ENCODE measurements at regions not wholly inside any gene's neighbourhood (a gene's known extent, or its start where the extent isn't known, plus 50 kb on each side); places are given as distances from the start of the nearest gene placed in this dataset.
"Not testable (repeated sequence)": the region's sequence is repeated elsewhere in the genome, so short reads cannot be mapped to it uniquely, and the experiment has no call there.

- no peak for DNase-seq (ENCODE audit: low read depth)
These were observed 95.3 kb upstream of the SNX9 start for GRCh38 chr6:157727629-157728182.

DNA sequence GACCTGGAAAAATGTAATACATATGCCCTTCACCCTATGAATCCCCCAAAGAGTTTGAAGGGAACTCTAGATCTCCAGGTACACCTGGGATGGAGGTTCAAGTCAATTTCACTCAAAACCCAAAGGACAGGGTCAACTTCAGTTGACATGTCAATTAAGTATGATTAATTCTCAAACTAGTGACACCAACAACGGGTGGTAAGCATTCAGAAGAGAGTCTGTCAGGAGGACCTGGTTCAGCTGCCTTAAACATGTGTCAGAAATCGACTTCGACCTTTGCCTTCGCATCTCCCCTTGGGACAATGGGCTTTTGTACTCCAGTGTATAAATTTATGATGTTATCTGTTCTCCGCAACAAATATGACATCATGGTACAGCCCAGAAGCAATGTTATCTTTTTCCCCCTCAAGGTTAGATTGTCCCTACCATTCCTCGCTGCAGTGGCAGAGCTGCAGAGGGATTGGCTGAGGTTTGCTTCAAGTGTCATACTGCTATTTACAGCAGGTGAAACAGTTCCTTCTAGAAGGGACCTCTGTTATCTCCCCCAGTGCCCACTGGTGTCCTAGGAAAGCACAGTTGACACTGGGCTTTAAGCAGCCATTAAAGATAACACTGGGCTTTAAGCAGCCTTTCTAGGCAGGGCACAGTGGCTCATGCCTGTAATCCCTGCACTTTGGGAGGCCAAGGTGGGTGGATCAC, 94.7 kb upstream of the SNX9 start:
- no peak for DNase-seq (ENCODE audit: low read depth)

GRCh38 chr6:157731221-157731620, 91.8 kb upstream of the SNX9 start:
- no peak for DNase-seq (ENCODE audit: low read depth)

DNA sequence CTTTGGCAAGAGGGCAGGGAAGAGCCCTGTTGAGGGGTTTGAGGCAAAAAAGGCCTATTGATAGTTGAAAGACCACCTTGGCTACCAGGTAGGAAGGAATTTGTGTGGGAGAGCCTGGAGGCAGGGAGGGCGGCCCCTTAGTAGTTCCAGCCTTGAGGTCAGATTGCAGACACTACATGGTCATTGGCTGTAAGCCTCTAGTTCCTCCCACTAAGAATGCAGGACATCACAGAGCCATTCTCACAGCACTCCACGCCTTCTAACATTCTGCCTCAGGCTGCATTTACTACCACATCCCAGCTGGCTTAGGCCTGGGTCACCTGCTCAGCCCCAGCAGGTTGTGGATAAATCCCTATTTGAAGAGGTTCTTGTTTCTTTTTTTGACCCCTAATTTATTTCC, 91.0 kb upstream of the SNX9 start:
- no peak for DNase-seq (ENCODE audit: low read depth)

DNA sequence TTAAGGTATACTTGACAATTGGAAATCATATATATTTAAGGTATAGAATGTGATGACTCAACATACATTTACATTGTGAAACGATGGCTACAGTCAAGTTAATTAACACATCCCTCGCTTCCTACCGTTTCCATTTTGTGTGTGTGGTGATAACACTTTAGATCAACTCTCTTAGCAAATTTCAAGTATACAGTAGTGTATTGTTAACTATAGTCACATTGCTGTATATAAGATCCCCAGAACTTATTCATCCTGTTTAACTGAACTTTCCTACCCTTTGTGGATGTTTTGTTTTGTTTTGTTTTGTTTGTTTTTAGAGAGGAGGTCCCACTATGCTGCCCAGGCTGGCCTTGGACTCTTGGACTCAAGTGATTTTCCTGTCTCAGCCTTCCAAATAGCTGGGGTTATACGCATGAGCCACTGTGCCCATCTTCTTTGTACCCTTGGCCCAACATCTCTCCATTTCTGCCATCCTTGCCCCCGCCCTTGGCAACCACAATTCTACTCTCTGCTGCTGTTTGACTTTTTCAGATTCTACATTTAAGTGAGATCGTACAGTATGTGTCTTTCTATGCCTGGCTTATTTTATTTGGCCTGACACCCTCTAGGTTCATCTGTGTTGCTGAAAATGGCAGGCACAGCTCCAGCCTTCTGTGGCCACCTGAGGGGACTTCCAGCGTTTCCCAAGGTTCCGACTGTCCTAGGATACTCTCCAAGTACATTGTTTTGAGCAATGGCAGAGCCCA, 90.5 kb upstream of the SNX9 start:
- no peak for DNase-seq (ENCODE audit: low read depth)

- DNase-seq (ENCODE audit: low read depth): not testable (repeated sequence)
These were observed 86.5 kb upstream of the SNX9 start for GRCh38 chr6:157736555-157736954.

DNA sequence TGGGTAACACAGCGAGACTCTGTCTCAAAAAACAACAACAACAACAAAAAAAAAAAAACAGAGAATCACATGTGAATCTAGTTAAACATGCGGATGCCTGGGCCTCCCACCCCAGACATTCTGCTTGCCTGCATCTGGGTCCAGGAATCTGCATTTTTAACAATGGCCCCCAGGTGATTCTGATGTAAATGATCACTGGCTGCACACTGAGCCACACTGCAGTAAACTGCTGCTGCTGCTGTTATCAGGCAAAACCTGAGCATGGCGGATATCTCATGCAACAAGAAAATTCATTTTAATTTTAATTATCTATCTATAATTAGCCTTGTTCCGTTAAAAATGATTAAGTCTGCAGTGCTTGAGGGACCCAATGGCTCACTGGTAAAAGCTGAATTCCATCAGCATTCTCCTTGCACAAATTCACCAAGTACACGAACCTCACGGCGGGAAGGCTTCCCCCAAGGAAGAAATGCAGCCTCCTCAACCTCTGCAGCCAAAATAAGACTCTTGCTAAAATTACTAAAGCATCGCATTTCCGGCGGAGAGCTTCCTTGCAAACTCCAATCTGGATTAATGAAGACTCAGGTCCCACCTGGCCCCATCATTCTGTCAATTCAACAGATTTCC, 81.6 kb upstream of the SNX9 start:
- DNase-seq (ENCODE audit: low read depth): no peak

DNA sequence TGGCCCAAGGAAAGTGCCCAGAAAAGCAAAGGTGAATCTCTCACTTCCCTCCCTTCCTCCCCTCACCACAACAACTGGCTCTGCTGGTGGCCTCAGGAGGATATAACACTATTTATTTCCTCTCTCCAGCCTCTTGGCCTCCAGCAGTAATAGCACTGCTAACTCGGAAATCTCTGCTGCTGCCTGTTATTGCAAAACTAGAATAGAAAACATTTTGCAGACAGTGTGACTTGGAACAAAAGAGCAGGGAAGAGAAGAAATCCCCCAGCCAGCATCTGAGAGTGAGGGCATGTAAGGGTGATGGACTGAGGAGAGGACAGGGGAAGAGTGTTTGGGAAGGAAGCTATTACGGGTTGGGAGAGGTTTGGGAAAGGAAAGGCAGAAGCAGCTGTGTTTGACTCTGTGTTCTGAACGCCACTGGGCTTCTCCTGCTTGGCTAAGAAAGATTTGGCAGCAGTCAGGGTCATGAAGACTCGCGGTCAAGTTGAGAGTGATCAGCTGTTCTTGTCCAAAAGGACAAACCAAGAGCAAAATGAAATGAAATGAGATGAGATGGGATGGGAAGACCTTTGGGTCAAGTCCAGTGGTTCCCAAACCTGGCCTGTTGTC, 81.0 kb upstream of the SNX9 start:
- DNase-seq (ENCODE audit: low read depth): no peak

- no peak for DNase-seq (ENCODE audit: low read depth)
These were observed 78.9 kb upstream of the SNX9 start for GRCh38 chr6:157744102-157744601.

DNA sequence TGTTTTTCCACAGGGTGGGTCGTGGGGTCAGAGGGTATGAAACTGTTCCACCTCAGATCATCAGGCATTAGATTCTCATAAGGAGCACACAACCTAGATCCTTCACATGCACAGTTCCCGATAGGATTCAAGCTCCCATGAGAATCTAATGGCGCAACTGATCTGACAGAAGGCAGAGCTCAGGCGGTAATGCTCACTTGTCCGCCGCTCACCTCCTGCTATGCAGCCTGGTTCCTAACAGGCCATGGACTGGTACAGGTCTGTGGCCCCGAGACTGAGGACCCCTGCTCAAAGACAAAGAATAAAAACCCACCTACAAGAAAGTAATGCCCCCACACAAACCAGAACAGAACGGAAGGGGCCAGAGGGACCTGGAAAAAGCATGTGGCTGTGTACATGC, 76.1 kb upstream of the SNX9 start:
- DNase-seq (ENCODE audit: low read depth): no peak

- DNase-seq (ENCODE audit: low read depth): no peak
These were observed 75.7 kb upstream of the SNX9 start for GRCh38 chr6:157747370-157747769.

DNA sequence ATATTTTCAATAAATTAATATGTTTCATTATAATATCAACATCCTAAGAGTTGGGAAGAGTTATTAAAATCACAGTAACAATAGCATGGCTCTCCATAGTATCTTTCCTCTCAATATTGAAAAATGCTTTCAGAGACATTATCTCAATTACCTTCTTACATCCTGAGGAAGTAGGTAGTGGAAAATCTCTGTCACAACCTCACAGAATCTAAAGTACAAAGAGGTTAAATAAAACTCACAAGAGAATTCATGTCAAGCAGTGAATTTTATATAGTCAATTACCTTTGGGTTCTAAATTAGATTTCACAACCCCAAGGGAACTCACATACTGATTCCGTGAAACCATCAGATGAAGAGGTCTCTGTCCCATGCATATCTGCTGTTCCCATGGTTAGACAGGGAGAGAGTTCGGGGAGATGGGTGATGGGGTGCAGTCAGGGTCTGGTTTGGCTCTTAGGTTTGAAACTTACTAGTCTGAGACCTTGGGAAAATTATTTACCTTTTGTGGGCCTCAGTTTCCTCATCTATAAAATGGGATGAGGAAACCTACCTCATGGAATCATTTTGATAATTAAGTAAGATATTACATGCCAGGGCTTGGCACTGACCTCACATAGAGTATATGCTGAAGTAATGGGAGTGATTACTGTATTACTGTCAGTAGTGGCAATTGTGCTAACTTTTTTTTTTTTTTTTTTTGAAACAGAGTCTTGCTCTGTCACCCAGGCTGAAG, 74.0 kb upstream of the SNX9 start:
- no peak for DNase-seq (ENCODE audit: low read depth)

- DNase-seq (ENCODE audit: low read depth): not testable (repeated sequence)
These were observed 72.1 kb upstream of the SNX9 start for GRCh38 chr6:157750973-157751372.

DNA sequence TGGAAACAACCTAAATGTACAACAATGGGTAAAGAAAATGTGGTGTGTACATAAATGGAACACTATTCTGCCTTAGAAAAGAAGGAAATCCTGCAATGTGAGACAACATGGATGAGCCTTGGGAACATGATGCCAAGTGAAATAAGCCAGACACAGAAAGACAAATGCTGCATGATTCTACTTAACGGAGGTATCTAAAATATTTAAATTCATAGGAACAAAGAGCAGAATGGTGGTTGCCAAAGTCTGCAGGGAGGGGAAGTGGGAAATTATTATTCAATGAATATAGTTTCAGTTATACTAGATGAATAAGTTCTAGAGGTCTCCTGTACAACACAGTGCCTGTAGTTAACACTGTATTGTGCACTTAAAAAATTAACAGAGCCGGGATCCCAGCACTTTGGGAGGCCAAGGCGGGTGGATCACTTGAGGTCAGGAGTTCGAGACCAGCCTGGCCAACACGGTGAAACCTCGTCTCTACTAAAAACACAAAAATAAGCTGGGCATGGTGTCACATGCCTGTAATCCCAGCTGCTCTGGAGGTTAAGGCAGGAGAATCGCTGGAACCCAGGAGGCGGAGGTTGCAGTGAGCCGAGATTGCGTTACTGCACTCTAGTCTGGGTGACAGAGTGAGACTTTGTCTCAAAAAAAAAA, 71.4 kb upstream of the SNX9 start:
- no peak for DNase-seq (ENCODE audit: low read depth)

GRCh38 chr6:157752879-157753278, 70.2 kb upstream of the SNX9 start:
- not testable (repeated sequence) for DNase-seq (ENCODE audit: low read depth)

GRCh38 chr6:157753291-157753690, 69.8 kb upstream of the SNX9 start:
- peak; percentile 86 for DNase-seq (ENCODE audit: low read depth)

DNA sequence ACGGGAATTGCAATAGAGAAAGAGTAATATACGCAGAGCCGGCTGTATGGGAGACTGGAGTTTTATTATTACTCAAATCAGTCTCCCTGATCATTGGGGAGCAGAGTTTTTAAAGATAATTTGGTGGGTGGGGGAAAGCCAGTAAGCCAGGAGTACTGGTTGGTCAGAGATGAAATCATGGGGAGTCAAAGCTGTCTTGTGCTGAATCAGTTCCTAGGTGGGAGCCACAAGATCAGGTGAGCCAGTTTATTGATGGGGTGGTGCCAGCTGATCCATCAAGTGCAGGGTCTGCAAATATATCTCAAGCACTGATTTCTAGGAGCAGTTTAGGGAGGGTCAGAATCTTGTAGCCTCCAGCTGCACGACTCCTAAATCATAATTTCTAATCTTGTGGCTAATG, 69.2 kb upstream of the SNX9 start:
- not testable (repeated sequence) for DNase-seq (ENCODE audit: low read depth)

- DNase-seq (ENCODE audit: low read depth): no peak
These were observed 68.7 kb upstream of the SNX9 start for GRCh38 chr6:157754351-157754750.

GRCh38 chr6:157755032-157755745, 67.9 kb upstream of the SNX9 start:
- DNase-seq (ENCODE audit: low read depth): peak; percentile 63

GRCh38 chr6:157755746-157756411, 67.2 kb upstream of the SNX9 start:
- DNase-seq (ENCODE audit: low read depth): no peak
